ENCODE measurements at regions not wholly inside any gene's neighbourhood (a gene's known extent, or its start where the extent isn't known, plus 50 kb on each side); places are given as distances from the start of the nearest gene placed in this dataset.

DNA sequence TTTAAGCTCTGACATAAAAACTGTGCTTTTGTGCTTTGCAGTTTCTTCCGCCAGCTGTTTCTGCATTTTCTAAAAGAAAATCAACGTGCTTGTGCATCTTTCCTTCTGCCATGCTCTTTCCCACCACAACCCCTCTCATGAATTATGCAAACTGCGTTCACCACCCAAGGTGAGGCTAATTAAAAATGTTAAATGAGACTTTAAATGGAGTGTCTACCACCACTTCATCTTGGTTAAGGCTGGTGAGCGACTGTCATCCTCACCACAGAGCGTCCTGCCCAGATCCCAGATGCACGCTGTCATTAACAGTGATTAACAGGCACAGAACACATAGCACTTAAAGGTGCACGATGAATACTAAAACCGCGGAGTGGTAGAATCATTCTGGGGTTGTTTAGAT, 250.5 kb upstream of the RAB6C start:
- DNase-seq (ENCODE audit: low spot score): no peak

DNA sequence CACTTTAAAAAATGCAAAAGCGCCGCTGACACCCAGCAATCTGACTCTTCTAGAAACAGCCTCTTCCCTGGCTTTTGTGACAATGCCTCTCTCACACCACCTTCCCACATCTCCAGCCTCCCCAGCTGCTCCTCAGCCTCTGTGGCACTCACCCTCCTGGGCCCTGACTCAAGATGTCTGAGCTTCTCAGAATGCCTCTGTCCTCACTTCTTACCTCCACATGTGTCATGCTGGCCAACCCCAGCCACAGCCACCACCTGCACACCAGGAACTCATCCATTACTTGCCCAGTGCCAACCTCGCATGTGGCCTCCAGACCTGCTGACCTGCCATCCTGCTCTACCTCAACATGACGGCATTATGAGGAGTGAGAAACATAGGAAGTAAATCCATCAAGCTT, 249.8 kb upstream of the RAB6C start:
- DNase-seq (ENCODE audit: low spot score): no peak

DNA sequence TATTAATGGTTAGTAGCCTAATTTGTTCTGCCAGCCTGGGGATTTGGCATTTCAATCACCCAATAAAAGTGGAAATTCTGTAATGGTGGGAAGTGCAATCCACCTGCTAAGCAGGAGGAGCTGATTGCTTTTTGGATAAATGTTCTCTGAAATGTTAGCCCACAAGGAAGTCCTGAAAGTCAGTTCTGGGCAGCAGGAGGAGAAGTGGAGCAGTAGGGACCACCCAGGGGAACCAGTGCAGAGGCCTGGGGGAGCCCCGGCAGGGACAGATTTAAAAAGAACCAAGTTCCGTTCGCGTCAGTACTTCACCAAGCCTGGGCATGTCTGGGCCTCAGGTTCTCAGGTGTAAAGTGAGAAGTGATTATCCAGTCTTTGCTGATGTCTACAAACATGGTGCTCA, 248.5 kb upstream of the RAB6C start:
- no peak for DNase-seq (ENCODE audit: low spot score)

DNA sequence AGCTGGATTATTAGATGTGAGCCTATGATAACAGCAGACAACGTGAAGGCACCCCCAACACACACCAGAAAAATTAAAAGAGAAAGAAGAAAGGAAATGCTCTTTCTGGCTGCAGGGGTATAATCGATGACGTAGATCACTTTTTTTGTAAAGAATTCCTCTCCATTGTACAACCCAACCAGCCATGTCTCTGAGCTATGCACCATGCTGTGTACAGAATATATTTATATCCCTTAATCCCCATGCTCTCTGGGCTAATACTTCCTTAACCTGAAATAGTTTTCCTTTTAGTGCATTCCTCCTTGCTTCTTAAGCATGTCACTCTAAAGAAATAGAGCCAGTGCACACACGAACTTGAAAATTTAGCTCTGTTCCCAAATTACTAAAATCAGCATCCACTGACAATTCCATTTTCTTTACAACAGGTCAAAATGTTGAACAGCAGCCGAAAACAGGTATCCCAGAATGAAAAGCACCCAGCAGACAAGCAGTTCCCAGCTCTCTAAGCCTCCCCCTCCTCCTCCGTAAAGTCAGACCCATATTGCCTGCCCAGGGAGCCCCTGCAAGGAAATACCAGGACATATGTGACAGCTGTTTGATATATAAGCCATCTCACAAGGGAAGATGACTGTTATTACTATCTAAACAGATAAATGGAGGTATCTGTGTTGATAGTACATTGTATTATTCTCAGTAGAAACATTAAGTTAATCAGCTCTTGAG, 247.4 kb upstream of the RAB6C start:
- DNase-seq (ENCODE audit: low spot score): no peak

DNA sequence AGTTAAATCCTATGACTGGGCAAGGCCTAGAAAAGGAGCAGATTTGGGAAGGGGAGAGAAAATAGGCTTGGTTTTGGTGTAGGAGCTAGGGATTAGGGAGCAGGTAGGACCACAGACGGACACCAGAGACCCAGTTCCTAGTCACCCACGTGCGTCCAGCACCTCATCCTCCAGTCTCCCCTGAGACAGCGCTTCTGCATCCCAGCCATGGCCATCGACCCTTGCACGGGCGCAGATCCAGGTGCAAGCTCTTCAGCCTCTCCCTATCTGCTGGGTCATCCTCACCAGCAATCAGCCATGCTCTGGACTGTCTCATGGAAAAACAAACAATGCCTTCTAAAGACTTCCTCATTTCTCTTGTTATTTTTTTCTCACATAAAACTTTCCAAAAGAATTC, 246.8 kb upstream of the RAB6C start:
- no peak for DNase-seq (ENCODE audit: low spot score)

DNA sequence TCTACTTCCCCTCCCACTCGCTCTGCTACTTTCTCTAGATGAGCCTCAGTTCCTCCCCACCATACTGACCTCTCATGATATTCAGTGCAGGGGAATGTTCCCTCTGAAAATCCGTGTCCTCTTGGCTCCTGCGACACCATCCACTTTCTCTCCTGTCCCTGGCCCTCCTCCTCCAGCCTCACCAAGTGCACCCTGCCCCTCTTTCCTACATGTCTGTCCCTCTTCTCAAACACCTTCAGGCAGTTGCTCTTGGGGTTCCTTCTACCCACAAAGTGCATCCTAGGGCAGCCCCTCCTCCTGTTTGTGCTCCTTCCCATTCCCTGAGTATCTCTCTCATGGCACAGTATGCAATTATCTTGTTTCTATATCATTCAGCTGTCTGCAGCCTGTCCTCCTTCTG, 246.4 kb upstream of the RAB6C start:
- DNase-seq (ENCODE audit: low spot score): no peak

DNA sequence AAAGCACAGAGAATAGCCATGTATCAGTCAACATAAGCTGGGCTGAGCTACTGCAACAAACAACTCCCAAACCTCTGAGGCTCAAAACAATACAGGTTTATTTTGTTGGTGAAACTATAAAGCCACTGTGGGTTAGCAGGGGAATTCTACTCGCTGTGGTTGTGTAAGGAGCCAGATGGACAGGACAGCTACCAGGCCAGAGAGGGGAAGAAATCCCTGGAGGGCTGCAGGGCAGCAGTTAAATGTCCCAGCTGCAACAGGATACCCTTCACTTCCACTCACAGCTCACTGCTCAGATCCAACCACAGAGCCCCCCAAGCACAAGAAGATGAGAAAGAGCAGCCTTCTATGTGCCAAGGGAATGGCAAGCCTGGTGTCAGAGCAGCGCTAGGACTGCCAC, 245.9 kb upstream of the RAB6C start:
- no peak for DNase-seq (ENCODE audit: low spot score)

DNA sequence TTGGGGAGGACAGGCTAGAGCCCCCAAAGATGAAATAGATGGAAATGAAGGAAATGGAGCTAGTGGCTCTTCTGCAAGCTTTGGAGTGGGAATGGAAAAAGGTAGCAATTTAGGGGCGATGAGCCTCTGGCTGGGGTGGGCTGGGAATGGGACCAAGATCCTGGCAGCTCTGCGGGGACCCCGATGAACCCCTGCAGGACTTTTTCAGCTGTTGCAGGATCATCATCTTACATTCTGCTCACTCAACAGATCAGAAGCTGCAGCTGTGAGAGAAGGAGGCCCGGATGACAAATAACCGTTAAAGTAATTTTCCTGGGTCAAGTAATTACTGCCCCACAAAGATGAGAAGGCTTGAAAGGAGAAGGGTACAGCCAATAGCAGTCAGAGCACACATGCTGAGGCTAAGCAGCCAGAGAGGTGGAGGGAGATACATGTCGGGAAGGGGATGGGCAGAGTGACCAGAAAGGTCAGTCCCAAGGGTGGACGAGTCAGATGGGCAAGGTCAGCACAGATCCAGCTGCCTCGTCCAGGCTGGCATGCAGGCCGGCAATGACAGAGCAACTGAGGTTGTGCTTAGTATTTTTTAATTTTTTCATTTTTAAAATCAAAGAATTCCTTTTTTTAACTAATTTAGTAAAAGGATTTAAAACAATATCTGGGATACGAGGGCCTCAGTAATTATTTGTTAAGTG, 245.0 kb upstream of the RAB6C start:
- no peak for DNase-seq (ENCODE audit: low spot score)

DNA sequence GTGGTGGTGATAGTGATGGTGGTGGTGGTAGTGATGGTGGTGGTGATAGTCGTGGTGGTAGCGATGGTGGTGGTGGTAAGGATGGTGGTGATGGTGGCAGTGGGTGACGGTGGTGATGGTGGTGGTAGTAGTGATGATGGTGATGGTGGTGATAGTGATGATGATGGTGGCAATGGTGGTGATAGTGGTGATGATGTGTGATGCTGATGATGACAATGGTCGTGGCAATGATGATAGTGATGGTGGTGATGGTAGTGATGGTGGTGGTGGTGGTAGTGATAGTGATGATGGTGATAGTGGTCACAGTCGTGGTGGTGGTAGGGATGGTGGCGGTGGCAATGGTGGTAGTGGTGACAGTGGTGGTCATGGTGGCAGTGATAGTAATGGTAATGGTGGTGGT, 243.9 kb upstream of the RAB6C start:
- DNase-seq (ENCODE audit: low spot score): no peak

DNA sequence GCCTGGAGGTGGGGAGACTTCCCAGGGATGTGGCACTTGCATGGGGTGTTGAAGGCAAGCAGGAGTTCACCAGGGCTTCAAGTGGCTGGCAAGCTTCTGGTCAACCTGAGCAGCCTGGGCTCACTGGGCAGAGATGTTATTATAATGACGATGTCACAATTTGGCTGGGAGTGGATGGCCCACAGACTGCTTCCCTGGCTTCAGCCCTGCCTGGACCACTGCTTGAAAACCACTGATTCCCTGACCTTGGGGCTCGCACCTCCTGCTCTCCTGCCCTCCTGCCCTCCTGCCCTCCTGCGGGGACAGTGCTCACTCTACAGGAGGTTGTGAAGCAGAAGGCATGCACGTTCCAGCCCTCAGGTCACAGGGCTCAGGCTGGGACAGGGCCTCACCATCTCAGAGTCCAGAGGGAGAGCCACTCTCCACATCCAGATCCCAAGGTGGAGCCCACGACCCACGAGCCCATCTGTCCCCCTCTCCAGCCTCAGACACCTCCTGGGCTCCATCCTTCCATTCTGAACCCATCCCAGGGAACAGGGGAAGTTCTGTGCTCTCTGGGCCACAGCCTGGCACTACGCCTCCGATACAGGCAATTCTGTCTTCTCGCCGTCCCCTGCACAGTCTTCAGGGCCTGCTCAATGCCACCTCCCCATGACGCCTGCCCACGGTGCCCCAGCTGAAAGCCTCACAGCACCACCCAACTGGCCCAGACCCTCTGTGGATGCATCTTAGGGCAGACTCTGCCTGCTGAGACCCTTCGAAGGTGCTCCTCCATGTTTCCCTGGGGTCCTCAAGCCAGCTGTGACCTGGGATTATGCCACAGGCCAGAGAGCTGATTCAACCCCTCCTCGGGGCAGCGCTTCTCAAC, 241.6 kb upstream of the RAB6C start:
- no peak for DNase-seq (ENCODE audit: low spot score)

DNA sequence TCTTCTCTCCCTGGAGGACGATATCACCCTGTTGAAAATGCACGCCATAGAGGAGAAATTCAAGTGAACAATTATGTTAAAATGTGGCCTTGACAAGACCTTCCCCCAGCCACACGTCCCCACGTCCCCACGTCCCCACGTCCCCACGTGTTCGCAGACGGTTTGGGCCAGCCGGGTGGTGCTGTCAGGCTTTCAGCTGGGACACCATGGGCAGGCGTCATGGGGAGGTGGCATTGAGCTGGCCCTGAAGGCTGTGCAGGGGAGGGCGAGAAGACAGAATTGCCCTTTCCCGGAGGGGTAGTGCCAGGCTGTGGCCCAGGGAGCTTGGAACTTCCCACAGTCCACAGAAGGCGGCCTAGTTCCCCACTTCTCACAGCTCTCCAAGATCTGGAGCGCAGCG, 240.7 kb upstream of the RAB6C start:
- no peak for DNase-seq (ENCODE audit: low spot score)

DNA sequence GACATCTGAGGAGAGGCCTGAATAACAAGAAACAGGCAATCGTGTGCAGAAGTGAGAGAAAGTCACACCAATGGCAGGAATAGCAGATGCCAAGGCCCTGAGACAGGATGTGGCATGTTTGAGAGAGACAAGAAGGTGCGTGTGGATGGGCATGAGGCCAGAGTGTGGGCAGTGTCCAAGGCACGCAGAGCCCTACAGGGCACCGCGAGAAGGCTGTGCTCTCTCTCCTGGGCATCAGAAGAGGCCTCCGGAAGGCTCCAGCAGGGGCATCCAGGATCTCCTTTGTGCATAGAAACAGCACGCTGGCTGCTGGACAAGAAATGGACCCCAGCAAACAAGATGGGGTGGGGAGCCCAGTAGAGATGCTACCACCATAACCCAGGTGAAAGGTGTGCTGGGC, 239.0 kb upstream of the RAB6C start:
- no peak for DNase-seq (ENCODE audit: low spot score)

DNA sequence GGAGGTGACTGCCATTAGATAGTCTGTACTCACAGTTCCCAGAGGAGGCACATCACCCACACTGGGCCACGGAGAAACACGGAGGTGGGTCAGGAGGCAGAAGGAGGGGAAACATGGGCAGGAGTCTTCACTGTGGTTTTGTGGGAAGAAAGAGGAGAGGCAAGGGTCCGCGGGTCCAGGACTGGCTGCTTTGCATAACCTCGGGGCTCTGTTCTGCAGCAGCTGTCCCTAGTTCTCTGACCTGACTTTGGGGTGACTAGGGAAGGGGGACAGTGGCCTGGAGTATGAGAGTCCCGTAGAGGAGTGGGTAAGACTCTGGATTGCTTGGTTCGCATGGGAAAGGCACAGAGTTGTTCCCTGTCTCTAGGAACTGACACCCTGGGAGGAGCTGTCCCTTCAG, 238.3 kb upstream of the RAB6C start:
- DNase-seq (ENCODE audit: low spot score): no peak

DNA sequence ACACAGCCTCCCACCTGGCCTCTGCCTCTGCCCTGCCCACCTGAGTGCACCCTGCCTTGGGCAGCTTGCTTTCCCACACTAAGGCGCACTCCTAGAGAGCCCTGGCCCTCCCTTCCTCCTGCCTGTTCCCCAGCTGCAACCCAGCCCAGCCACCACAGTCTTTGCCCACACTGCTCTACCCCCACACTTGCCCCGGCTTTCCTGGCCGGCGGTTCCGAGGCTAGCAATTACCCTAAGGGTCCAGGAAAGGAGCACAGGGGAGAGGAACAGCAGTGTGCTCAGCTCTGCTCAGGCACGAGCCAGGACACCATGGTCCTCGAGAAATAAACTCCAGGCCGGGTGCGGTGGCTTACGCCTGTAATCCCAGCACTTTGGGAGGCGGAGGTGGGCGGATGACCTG, 237.8 kb upstream of the RAB6C start:
- DNase-seq (ENCODE audit: low spot score): no peak

DNA sequence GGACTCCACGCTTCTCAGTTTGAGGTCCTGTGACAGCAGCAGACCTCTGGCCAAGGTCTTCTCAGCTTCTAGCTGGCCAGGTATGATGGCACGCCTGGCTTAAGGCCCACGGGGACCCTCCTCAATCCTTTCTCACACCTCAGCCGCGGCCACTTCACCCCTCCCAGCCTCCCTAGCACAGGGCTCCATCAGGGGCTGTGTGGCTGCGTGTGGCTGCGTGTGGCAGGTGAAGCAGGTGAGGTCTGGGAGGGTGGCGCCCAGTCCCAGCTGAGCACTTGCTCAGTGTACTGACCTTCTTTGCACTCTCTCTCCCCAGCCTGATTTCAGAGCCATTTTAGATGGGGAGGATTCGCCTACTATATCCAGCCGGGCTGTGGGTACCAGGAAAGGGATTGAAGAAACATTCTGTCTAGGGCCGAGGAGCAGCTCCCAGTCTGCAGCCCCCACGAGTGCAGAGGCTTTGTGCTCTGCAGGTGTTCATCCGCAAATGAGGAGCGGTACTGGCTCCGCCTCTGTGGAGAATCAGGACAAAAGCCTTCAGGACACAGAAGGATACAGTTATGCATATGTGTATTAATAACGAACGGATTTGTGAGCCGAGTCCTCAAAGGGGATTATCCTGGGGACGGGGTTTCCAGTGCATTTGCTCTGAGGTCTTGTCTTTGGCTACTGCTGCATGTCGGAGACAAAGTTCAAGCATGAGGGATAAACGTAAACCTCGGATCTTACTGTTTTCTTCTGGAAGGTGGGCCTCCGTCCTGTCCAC, 236.9 kb upstream of the RAB6C start:
- no peak for DNase-seq (ENCODE audit: low spot score)

DNA sequence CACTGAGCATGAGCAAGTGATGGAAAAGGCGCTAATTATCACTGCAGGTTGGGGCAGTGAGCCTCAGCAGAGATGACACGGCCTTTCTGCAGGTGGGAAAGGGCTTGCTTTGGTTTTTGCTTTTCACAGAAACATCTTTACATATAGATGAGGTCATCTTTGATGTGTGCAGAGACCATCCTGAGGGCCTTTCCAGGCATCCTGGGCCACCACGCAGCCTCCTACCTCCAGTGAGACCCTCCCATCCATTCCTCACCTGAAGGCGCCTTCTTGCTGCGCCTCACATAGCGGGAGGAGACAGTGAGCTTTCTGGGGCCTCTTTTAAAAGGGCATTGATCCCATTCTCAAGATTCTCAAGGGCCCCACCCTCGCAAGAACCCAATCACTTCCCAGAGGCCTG, 235.3 kb upstream of the RAB6C start:
- no peak for DNase-seq (ENCODE audit: low spot score)

DNA sequence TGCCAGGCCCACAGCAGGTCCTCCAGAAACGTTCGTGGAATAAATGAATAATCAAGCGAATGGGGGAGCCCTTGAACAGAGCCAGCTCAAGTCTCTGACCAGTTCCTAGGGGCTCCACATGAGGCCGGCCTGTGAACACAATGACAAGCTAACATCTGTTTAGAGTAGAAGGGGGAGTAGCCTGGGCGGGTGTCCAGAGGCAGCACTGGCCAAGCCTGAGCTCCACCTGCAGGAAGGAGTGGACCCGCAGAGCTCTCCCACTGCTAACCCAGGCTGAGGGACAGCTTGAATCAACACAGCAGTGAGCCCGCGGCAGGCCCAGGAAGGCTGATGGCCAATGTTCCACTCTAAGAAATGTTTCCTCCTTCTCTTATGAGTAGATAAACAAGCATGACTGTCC, 234.8 kb upstream of the RAB6C start:
- no peak for DNase-seq (ENCODE audit: low spot score)

DNA sequence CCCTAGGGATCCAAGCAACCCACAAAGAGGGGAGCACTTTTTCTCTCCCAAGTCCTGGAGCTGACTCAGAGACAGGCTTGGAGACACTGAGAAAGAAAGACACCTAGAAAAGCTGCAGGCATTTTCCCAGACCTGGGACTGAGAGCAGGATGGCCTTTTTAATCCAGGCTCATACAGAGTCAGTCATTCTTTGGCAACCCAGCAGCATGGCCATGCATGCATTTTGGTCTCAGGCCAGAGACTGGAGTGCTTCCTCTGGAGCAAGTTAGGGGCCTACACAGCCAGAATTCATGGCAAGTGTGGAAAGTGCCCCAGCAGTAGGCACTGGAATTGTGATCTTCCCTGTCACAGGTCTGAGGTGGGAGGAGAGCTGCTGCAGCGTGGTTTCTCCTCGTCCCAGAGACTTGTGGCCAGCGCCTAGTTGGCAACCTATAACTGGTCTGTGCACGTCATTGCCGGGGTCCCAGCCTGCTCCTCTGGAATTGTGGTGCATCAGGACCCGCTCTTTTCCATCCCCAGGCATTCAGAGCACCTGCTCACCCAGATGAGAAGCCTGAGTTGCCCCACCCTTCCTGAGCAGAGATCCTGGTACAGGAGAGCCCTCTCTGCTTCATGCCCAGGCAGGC, 231.9 kb upstream of the RAB6C start:
- no peak for DNase-seq (ENCODE audit: low spot score)

DNA sequence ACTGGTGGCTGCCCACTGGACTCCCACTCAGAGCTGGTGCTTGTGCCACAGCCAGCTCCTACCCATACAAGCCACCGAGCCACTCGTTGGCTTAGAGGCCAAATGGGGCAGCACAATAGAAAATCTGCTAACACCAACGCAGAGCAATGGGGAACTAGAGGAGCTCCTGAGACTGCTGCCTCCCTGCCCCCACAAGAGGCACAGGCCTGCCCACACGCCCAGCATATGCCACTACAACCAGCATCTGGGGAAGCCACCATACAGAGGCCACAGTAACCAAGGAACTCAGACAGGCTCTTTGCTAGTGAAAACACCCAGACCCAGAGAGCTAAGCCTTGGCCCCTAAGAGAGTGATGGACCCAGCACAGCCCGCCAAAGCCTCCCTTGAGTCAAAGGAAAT, 231.2 kb upstream of the RAB6C start:
- DNase-seq (ENCODE audit: low spot score): no peak

DNA sequence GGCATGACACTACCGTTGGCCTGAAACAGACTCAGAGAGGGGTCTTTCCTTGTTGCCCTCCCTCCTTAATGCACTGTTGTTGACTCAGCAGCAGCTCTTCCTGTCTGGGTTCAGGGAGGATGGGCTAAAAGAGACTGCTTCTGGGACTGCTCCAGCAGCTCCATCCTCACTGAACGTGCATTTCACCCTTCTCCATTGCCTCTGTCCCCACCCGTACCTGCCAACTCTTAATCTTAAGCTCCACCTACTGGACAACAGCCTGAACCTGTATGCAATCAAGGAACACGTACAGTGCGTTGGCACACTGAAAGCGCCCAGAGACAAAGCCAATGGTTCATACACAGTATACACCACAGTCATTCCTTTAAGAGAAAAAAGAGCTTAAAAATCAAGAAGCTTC, 230.8 kb upstream of the RAB6C start:
- DNase-seq (ENCODE audit: low spot score): no peak

DNA sequence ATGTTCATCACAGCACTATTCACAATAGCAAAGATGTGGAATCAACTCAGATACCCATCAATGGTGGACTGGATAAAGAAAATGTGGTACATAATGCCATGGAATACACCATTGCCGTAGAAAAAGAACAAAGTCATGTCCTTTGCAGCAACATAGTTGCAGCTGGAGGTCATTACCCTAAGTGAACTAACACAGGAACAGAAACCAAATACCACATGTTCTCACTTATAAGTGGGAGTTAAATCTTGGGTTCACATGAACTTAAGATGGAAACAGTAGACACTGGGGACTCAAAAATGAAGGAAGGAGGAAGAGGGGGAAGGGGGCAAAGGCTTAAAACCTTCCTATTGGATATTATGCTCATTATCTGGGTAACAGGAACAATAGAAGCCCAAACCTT, 228.1 kb upstream of the RAB6C start:
- no peak for DNase-seq (ENCODE audit: low spot score)

DNA sequence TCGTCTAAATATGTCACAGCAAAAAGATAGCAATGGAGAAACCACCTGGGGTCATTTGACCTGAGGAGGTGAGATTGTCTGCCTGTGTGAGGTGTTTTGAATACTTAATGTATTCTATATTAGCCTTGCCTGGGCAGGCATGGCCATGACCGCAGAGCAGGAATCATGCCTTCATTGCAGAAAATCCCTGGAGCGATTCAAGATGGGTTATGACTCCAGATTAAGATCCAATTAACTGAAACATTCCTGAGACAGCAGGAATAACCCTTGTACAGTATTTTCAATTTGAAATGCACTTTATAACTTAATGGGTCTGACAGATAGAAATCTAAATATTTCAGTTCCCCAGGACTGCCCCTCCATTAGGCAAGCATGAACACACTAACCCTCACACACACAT, 227.3 kb upstream of the RAB6C start:
- no peak for DNase-seq (ENCODE audit: low spot score)
